Vagina (tissue), 2 donors: ENCODE measurements at regions not wholly inside any gene's neighbourhood (a gene's known extent, or its start where the extent isn't known, plus 50 kb on each side); places are given as distances from the start of the nearest gene placed in this dataset.

Experiments used
- DNase-seq, 2 donors: peaks; one replicate each; pipeline ENCODE4 v3.0.0-alpha.2; 2017; ENCODE audit errors: extremely low spot score in 2 of 2
- H3K27ac ChIP-seq: fragments of 200-600 bp; sonication (generic); one replicate; pipeline ENCODE4 v1.5.1; 2019
- H3K27me3 ChIP-seq: fragments of 200-600 bp; sonication (generic); one replicate; pipeline ENCODE4 v1.5.1; 2019
- H3K36me3 ChIP-seq, 2 donors: fragments of 200-600 bp; sonication (generic); one replicate each; pipeline ENCODE4 v1.5.1; 2017 to 2019
- H3K4me1 ChIP-seq: fragments of 200-600 bp; sonication (generic); one replicate; pipeline ENCODE4 v1.5.1; 2019
- H3K4me3 ChIP-seq, 2 donors: fragments of 200-600 bp; sonication (generic); 1 replicate in 1 of 2; 2 replicates in 1 of 2; pipeline ENCODE4 v1.5.1; 2016 to 2019
- H3K9me3 ChIP-seq: fragments of 200-600 bp; sonication (generic); one replicate; pipeline ENCODE4 v1.5.1; 2019
- POLR2A ChIP-seq, 2 donors: fragments of 450-650 bp; IDR thresholded peaks; one replicate each; pipeline ENCODE4 v1.6.1; 2017; ENCODE audit warnings: antibody characterized with exemption in 2 of 2, mild to moderate bottlenecking in 2 of 2, moderate library complexity in 2 of 2
- POLR2AphosphoS5 ChIP-seq, 2 donors: sonication (generic); formaldehyde crosslinking; IDR thresholded peaks; one replicate each; pipeline ENCODE4 v1.9.0; 2017; ENCODE audit warnings: antibody characterized with exemption in 2 of 2, mild to moderate bottlenecking in 2 of 2, low read depth in 1 of 2; ENCODE audit not compliant: insufficient read depth in 1 of 2
- intact Hi-C: fragments of 100-400 bp; cut with DNase I; formaldehyde crosslinking; loops from one replicate; pipeline ENCODE4 v1.15.1; 2023
- TF ChIP-seq, protein P1 (sequence below), 3 experiments: fragments of 450-650 bp in 2 of 3; fragments of 200-600 bp in 1 of 3; sonication (generic) in 1 of 3; IDR thresholded peaks; one replicate each; pipeline ENCODE4 v1.5.1; 2017 to 2019; ENCODE audit warnings: antibody characterized with exemption in 3 of 3, mild to moderate bottlenecking in 2 of 3, moderate library complexity in 2 of 3

GRCh38 chr2:120930864-120931263 is 195.2 kb downstream of the GLI2 start:
- no peak for DNase-seq
- H3K9me3 ChIP-seq: no peaks in the 10 kb centered on the region
- intact Hi-C loops: no loop called here
- no peak overlapping the region for H3K4me3 ChIP-seq
- H3K27ac ChIP-seq: no peak overlapping the region
- TF ChIP-seq, protein P1, sequence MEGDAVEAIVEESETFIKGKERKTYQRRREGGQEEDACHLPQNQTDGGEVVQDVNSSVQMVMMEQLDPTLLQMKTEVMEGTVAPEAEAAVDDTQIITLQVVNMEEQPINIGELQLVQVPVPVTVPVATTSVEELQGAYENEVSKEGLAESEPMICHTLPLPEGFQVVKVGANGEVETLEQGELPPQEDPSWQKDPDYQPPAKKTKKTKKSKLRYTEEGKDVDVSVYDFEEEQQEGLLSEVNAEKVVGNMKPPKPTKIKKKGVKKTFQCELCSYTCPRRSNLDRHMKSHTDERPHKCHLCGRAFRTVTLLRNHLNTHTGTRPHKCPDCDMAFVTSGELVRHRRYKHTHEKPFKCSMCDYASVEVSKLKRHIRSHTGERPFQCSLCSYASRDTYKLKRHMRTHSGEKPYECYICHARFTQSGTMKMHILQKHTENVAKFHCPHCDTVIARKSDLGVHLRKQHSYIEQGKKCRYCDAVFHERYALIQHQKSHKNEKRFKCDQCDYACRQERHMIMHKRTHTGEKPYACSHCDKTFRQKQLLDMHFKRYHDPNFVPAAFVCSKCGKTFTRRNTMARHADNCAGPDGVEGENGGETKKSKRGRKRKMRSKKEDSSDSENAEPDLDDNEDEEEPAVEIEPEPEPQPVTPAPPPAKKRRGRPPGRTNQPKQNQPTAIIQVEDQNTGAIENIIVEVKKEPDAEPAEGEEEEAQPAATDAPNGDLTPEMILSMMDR (IDR thresholded peaks at IDR 0.05): no peak
- TF ChIP-seq POLR2AphosphoS5 (IDR thresholded peaks at IDR 0.05; ENCODE audit: insufficient read depth in 1 of 2, low read depth in 1 of 2) (no peak), POLR2A (IDR thresholded peaks at IDR 0.05) (no peak)
- H3K27me3 ChIP-seq: no peaks in the 10 kb centered on the region
- no peaks in the 10 kb centered on the region for H3K36me3 ChIP-seq
- peaks cover 28% of the 10 kb centered on the region for H3K4me1 ChIP-seq

DNA sequence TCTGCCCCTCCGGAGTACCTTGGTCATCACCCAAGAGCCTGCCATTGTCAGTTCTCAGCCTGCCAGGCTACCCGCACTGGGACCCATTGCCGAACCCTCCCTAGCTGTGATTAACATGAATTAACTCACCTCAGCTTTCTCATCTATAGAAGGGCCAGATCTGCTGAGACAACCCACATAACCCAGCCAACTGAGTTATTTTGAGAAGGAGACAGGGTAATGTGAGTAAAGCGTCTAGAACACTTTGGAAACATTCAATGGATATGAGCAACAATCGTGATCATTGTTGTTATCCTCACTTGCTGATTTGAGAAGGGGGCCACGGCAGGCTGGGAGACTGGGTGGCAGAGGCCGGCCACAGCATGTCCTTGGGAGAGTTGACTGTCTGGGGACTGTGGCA is 196.8 kb downstream of the GLI2 start:
- no peak for DNase-seq
- Histone ChIP-seq H3K4me1 (peaks cover 40% of the 10 kb centered on the region), H3K27ac (no peak overlapping the region), H3K27me3 (no peaks in the 10 kb centered on the region), H3K4me3 (no peak overlapping the region), H3K36me3 (no peaks in the 10 kb centered on the region), H3K9me3 (no peaks in the 10 kb centered on the region)
- TF ChIP-seq, protein P1 (IDR thresholded peaks at IDR 0.05): no peak
- TF ChIP-seq POLR2A (IDR thresholded peaks at IDR 0.05): no peak
- TF ChIP-seq POLR2AphosphoS5 (IDR thresholded peaks at IDR 0.05; ENCODE audit: insufficient read depth in 1 of 2, low read depth in 1 of 2): no peak
- intact Hi-C loops: no loop called here

DNA sequence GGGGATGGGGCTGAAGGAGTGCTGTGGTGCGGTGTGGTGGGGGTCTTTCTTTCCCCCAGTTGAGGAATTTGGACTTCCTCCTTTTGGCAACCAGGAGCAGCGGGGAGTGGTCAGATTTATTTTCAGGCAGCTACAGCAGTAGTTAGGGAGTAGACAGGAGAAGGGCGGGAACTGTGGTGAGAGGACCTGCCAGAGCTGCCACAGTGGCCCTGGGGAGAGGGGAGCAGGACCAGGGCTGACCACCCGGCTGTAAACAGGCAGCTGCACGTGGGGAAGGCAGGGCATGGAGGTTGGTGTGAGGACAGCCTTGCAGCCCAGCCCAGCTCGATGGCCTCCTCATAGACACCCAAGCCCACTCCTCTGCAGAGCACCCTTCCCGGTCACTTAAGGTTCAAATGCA is 197.2 kb downstream of the GLI2 start:
- intact Hi-C loops: no loop called here
- TF ChIP-seq POLR2A (IDR thresholded peaks at IDR 0.05) (no peak), POLR2AphosphoS5 (IDR thresholded peaks at IDR 0.05; ENCODE audit: insufficient read depth in 1 of 2, low read depth in 1 of 2) (no peak)
- TF ChIP-seq, protein P1 (IDR thresholded peaks at IDR 0.05): no peak
- H3K36me3 ChIP-seq: no peaks in the 10 kb centered on the region
- H3K27me3 ChIP-seq: no peaks in the 10 kb centered on the region
- H3K4me1 ChIP-seq: peaks cover 44% of the 10 kb centered on the region
- H3K27ac ChIP-seq: no peak overlapping the region
- H3K9me3 ChIP-seq: no peaks in the 10 kb centered on the region
- H3K4me3 ChIP-seq: no peak overlapping the region
- no peak for DNase-seq

GRCh38 chr2:120933693-120934573 is 198.3 kb downstream of the GLI2 start:
- no peak for DNase-seq
- TF ChIP-seq POLR2AphosphoS5 (IDR thresholded peaks at IDR 0.05; ENCODE audit: insufficient read depth in 1 of 2, low read depth in 1 of 2) (no peak), POLR2A (IDR thresholded peaks at IDR 0.05) (no peak)
- TF ChIP-seq, protein P1 (IDR thresholded peaks at IDR 0.05): no peak
- Histone ChIP-seq H3K27me3 (no peaks in the 10 kb centered on the region), H3K27ac (peak overlapping the region; percentile 47), H3K4me3 (no peak overlapping the region), H3K9me3 (no peaks in the 10 kb centered on the region), H3K36me3 (no peaks in the 10 kb centered on the region), H3K4me1 (peaks cover 52% of the 10 kb centered on the region)
- intact Hi-C loops: no loop called here
